RWPE1 (cell line): ENCODE measurements at regions not wholly inside any gene's neighbourhood (a gene's known extent, or its start where the extent isn't known, plus 50 kb on each side); places are given as distances from the start of the nearest gene placed in this dataset.

Experiments
- CTCF ChIA-PET: fragments of 350-600 bp; sonication (Branson Sonifier 250); formaldehyde crosslinking; extraction: SDS; loops from one replicate; lab custom pipeline; 2021; lab: Yijun Ruan, JAX
- POLR2A ChIA-PET: fragments of 400-600 bp; formaldehyde crosslinking; extraction: SDS; loops from one replicate; lab custom pipeline; 2020; ENCODE audit warnings: antibody characterized with exemption; ENCODE audit not compliant: low non-redundant PET; lab: Yijun Ruan, JAX
- DNase-seq: peaks from one replicate; pipeline ENCODE4 v3.0.0; 2012; ENCODE audit warnings: low spot score
- H3K27ac ChIP-seq: fragments of 450-650 bp; 2 replicates; pipeline ENCODE4 v1.5.1; 2017
- CTCF ChIP-seq: fragments of 450-650 bp; conservative IDR thresholded peaks from 2 replicates; pipeline ENCODE4 v1.5.1; 2017; ENCODE audit warnings: low read depth, mild to moderate bottlenecking

DNA sequence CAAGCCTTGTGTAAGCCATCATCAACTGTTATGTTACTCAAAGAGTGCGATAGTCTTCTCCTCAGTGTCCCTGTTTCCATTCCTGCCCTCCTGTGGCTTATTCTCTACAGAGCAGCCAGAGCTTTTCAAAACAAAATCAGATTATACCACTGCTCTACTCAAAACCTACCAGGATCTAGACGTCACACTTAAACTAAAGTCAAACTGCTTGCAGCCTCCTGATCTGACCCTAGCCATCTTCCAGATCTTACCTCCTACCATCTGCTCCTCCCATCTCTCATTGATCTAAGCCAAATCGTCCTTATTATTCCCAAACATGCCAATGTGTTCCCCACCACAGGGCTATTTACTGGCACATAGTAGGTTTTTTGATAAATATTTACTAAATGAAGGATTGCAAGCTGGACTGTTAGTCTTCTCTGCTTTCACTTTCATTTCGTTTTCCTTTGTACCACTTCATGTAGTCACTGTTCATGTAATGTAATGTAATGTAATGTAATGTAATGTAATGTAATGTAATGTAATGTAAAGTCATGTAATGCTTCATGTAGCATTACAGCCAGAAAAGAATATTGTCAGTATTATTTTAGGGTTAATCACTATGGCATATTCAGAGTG, 116.1 kb downstream of the GPR37 start:
- DNase-seq = no peak
- POLR2A ChIA-PET = no interaction called here
- no peak overlapping the region for H3K27ac ChIP-seq
- CTCF ChIA-PET = no interaction called here
- TF ChIP-seq CTCF = no peak

DNA sequence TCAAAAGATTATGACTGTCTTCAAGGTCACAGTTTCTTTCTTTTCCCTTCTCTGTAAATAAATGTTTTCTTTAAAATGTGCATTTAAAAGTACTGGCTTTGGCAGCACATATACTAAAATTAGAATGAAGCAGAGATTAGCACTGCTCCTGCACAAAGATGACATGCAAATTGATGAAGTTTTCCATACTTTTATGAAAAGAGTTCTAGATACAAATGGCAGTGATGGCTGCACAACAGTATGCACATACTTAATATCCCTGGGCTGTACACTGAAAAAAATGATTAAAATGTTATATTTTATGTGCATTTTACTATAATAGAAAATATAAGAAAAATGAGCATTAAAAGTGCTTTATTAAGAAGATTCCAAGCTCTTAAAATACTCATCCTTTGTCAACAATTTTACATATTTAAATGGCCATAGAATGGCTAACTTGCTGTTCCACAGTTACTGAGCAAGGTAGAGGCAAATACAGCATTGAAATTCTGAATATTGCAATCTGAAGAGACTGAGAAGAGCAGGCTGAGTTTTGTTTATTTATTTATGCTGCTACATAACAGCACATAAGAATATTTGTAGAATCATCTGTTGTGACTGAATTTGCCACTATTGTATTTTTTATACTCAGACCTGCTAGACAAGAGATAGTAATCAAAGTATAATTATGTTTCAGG, 117.8 kb downstream of the GPR37 start:
- CTCF ChIA-PET = no interaction called here
- POLR2A ChIA-PET = no interaction called here
- no peak for TF ChIP-seq CTCF

DNA sequence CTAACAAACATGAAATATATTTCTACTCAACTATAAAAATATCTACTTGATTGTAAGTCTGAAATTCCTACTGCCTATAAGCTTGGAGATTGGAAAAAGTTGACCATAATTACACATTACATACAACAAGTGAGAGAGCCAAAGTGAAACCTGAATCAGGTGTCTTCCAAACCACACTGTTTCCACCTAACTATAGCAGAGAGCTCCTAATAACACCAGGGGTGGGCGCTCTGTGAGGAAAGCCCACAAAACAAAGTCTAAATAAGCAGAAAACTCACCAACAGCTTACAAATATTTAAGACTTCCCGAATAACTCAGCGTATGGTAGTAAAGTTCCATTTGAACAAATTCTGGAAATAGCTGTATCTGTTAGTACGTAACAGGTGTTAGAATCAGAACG, 119.9 kb downstream of the GPR37 start:
- TF ChIP-seq CTCF = no peak
- no peak overlapping the region for H3K27ac ChIP-seq
- no peak for DNase-seq
- ChIA-PET POLR2A (no interaction called here), CTCF (no interaction called here)

More for the DNA sequence above, 117.8 kb downstream of the GPR37 start:
- no peak overlapping the region for H3K27ac ChIP-seq
- DNase-seq = no peak

- POLR2A ChIA-PET = no interaction called here
- no peak overlapping the region for H3K27ac ChIP-seq
- DNase-seq = no peak
- CTCF ChIA-PET = no interaction called here
- no peak for TF ChIP-seq CTCF
These were observed 122.2 kb downstream of the GPR37 start for GRCh38 chr7:124643311-124643811.

GRCh38 chr7:124635416-124635815, 130.2 kb downstream of the GPR37 start:
- ChIA-PET CTCF (no interaction called here), POLR2A (no interaction called here)
- no peak for DNase-seq
- no peak for TF ChIP-seq CTCF
- H3K27ac ChIP-seq = no peak overlapping the region

GRCh38 chr7:124633740-124634139, 131.9 kb downstream of the GPR37 start:
- H3K27ac ChIP-seq = no peak overlapping the region
- CTCF ChIA-PET = no interaction called here
- POLR2A ChIA-PET = no interaction called here
- no peak for TF ChIP-seq CTCF
- DNase-seq = no peak
